AG20443 (cell line): ENCODE measurements at regions not wholly inside any gene's neighbourhood (a gene's known extent, or its start where the extent isn't known, plus 50 kb on each side); places are given as distances from the start of the nearest gene placed in this dataset.

ENCODE experiments used
- DNase-seq: peaks from one replicate; pipeline ENCODE4 v3.0.0; 2012; ENCODE audit warnings: low spot score, mixed read lengths

GRCh38 chr2:67836866-67837265 is 225.9 kb downstream of the C1D start:
- DNase-seq: no peak

GRCh38 chr2:67838205-67838604 is 224.6 kb downstream of the C1D start:
- DNase-seq: no peak

GRCh38 chr2:67839242-67839641 is 223.6 kb downstream of the C1D start:
- DNase-seq: no peak

GRCh38 chr2:67839668-67840067 is 223.1 kb downstream of the C1D start:
- no peak for DNase-seq

GRCh38 chr2:67840460-67841068 is 222.2 kb downstream of the C1D start:
- DNase-seq: peak; percentile 86

- no peak for DNase-seq
Measured at GRCh38 chr2:67841711-67842110, 221.1 kb downstream of the C1D start.

GRCh38 chr2:67842375-67842959 is 220.3 kb downstream of the C1D start:
- DNase-seq: no peak

GRCh38 chr2:67844024-67844540 is 218.7 kb downstream of the C1D start:
- no peak for DNase-seq

- no peak for DNase-seq
Measured at GRCh38 chr2:67845621-67846369, 217.0 kb downstream of the C1D start.

GRCh38 chr2:67846370-67847070 is 216.3 kb downstream of the C1D start:
- peak; percentile 82 for DNase-seq

GRCh38 chr2:67848551-67849285 is 214.1 kb downstream of the C1D start:
- no peak for DNase-seq

- DNase-seq: no peak
Measured at GRCh38 chr2:67851016-67851415, 211.8 kb downstream of the C1D start.

GRCh38 chr2:67851956-67852824 is 210.6 kb downstream of the C1D start:
- DNase-seq: no peak

GRCh38 chr2:67854103-67854743 is 208.6 kb downstream of the C1D start:
- DNase-seq: no peak

GRCh38 chr2:67854798-67855197 is 208.0 kb downstream of the C1D start:
- no peak for DNase-seq

- no peak for DNase-seq
Measured at GRCh38 chr2:67856866-67857265, 205.9 kb downstream of the C1D start.

- DNase-seq: no peak
Measured at GRCh38 chr2:67857836-67858235, 205.0 kb downstream of the C1D start.

- no peak for DNase-seq
Measured at GRCh38 chr2:67858886-67859285, 203.9 kb downstream of the C1D start.

GRCh38 chr2:67865917-67866316 is 196.9 kb downstream of the C1D start:
- no peak for DNase-seq

- no peak for DNase-seq
Measured at GRCh38 chr2:67867735-67868134, 195.1 kb downstream of the C1D start.
